SU-DHL-6 (cell line): ENCODE measurements at regions not wholly inside any gene's neighbourhood (a gene's known extent, or its start where the extent isn't known, plus 50 kb on each side); places are given as distances from the start of the nearest gene placed in this dataset.

Source experiments
- H2AFZ ChIP-seq: fragments of 200-600 bp; sonication (generic); 2 replicates; pipeline ENCODE4 v1.6.1; 2014; ENCODE audit warnings: low read depth, mild to moderate bottlenecking, moderate library complexity, mixed read lengths, antibody characterized with exemption, low read length; ENCODE audit not compliant: severe bottlenecking
- H3F3A ChIP-seq: fragments of 200-600 bp; shearing (Covaris generic); 2 replicates; pipeline ENCODE4 v1.6.0; 2016; ENCODE audit warnings: antibody characterized with exemption, mild to moderate bottlenecking; ENCODE audit not compliant: insufficient read depth
- H3K27ac ChIP-seq: fragments of 200-600 bp; sonication (generic); 2 replicates; pipeline ENCODE4 v1.5.1; 2016; ENCODE audit warnings: low read depth, mild to moderate bottlenecking, low read length, moderate library complexity, mixed read lengths
- H3K27me3 ChIP-seq: fragments of 200-600 bp; sonication (generic), shearing (Covaris generic); 2 replicates; pipeline ENCODE4 v1.6.0; 2014; ENCODE audit warnings: mild to moderate bottlenecking, low read length
- H3K36me3 ChIP-seq: fragments of 200-600 bp; sonication (generic); 2 replicates; pipeline ENCODE4 v1.6.1; 2014; ENCODE audit warnings: mild to moderate bottlenecking, low read length, mixed read lengths
- H3K4me2 ChIP-seq: fragments of 300-600, 200-600 bp; shearing (Covaris generic), sonication (generic); 2 replicates; pipeline ENCODE4 v1.6.0; 2014; ENCODE audit warnings: low read length, low read depth, mild to moderate bottlenecking; ENCODE audit not compliant: poor library complexity, severe bottlenecking
- H3K4me3 ChIP-seq: fragments of 200-600 bp; sonication (generic); 2 replicates; pipeline ENCODE4 v1.5.1; 2014; ENCODE audit warnings: antibody characterized with exemption, low read length, mild to moderate bottlenecking, mixed read lengths; ENCODE audit not compliant: insufficient read depth, poor library complexity, severe bottlenecking
- H3K79me2 ChIP-seq: fragments of 200-600 bp; sonication (generic); 2 replicates; pipeline ENCODE4 v1.6.1; 2014; ENCODE audit warnings: mild to moderate bottlenecking, low read length, moderate library complexity; ENCODE audit not compliant: insufficient read depth
- H3K9ac ChIP-seq: fragments of 200-600 bp; sonication (generic); 2 replicates; pipeline ENCODE4 v1.7.0; 2014; ENCODE audit warnings: mild to moderate bottlenecking, low read length
- H3K9me2 ChIP-seq: fragments of 200-600 bp; sonication (generic); replicated peaks from 2 replicates; pipeline ENCODE4 v1.6.1; 2014; ENCODE audit warnings: low read length; ENCODE audit not compliant: insufficient read depth
- H3K9me3 ChIP-seq: fragments of 200-600 bp; sonication (generic); 2 replicates; pipeline ENCODE4 v1.6.1; 2014; ENCODE audit warnings: low read length, mixed read lengths; ENCODE audit not compliant: insufficient read depth
- H4K20me1 ChIP-seq: fragments of 200-600 bp; sonication (generic); 2 replicates; pipeline ENCODE4 v1.6.1; 2014; ENCODE audit warnings: low read depth, mild to moderate bottlenecking, antibody characterized with exemption, low read length, moderate library complexity, mixed read lengths
- CTCF ChIP-seq: fragments of 200-600 bp; sonication (generic); IDR thresholded peaks from one replicate; pipeline ENCODE4 v1.5.1; 2017; ENCODE audit warnings: antibody characterized with exemption, mild to moderate bottlenecking, low read length, moderate library complexity; ENCODE audit not compliant: insufficient read depth, poor library complexity, severe bottlenecking
- EZH2phosphoT487 ChIP-seq: fragments of 200-600 bp; sonication (generic), shearing (Covaris generic); conservative IDR thresholded peaks from 2 replicates; pipeline ENCODE4 v1.6.1; 2018; ENCODE audit warnings: mild to moderate bottlenecking, antibody characterized with exemption, low read length, moderate library complexity, mixed read lengths

GRCh38 chr6:156169371-156169770 lies 607.8 kb upstream of the ARID1B start:
- Histone ChIP-seq H3F3A (no peaks in the 10 kb centered on the region), H3K79me2 (no peaks in the 10 kb centered on the region), H3K4me2 (no peak overlapping the region), H3K9me2 (no peaks in the 10 kb centered on the region), H3K9ac (no peak overlapping the region), H4K20me1 (no peaks in the 10 kb centered on the region), H3K9me3 (no peaks in the 10 kb centered on the region), H3K27me3 (no peaks in the 10 kb centered on the region), H2AFZ (no peak overlapping the region), H3K4me3 (no peak overlapping the region), H3K27ac (no peak overlapping the region), H3K36me3 (no peaks in the 10 kb centered on the region)
- no peak for TF ChIP-seq CTCF
- TF ChIP-seq EZH2phosphoT487 = no peak

- Histone ChIP-seq H3K36me3 (no peaks in the 10 kb centered on the region), H3F3A (no peaks in the 10 kb centered on the region), H3K27ac (no peak overlapping the region), H3K4me3 (no peak overlapping the region), H3K9me3 (no peaks in the 10 kb centered on the region), H4K20me1 (no peaks in the 10 kb centered on the region), H3K9ac (no peak overlapping the region), H3K79me2 (no peaks in the 10 kb centered on the region), H3K9me2 (no peaks in the 10 kb centered on the region), H3K4me2 (no peak overlapping the region), H3K27me3 (no peaks in the 10 kb centered on the region), H2AFZ (no peak overlapping the region)
- no peak for TF ChIP-seq CTCF
- TF ChIP-seq EZH2phosphoT487 = no peak
Observed at GRCh38 chr6:156167625-156168071, 609.5 kb upstream of the ARID1B start.

- no peak overlapping the region for H3K9ac ChIP-seq
- no peaks in the 10 kb centered on the region for H3K9me3 ChIP-seq
- H3K4me3 ChIP-seq = no peak overlapping the region
- no peak for TF ChIP-seq CTCF
- H3K27ac ChIP-seq = no peak overlapping the region
- H3K9me2 ChIP-seq = no peaks in the 10 kb centered on the region
- H2AFZ ChIP-seq = no peak overlapping the region
- H3F3A ChIP-seq = no peaks in the 10 kb centered on the region
- H3K36me3 ChIP-seq = no peaks in the 10 kb centered on the region
- no peaks in the 10 kb centered on the region for H3K27me3 ChIP-seq
- H3K4me2 ChIP-seq = no peak overlapping the region
- no peaks in the 10 kb centered on the region for H4K20me1 ChIP-seq
- no peaks in the 10 kb centered on the region for H3K79me2 ChIP-seq
Observed at GRCh38 chr6:156167016-156167624, 610.1 kb upstream of the ARID1B start.
